ENCODE measurements at regions not wholly inside any gene's neighbourhood (a gene's known extent, or its start where the extent isn't known, plus 50 kb on each side); places are given as distances from the start of the nearest gene placed in this dataset.
A peak's percentile ranks its signal among the peaks of the same experiment; 100 is the strongest.

DNA sequence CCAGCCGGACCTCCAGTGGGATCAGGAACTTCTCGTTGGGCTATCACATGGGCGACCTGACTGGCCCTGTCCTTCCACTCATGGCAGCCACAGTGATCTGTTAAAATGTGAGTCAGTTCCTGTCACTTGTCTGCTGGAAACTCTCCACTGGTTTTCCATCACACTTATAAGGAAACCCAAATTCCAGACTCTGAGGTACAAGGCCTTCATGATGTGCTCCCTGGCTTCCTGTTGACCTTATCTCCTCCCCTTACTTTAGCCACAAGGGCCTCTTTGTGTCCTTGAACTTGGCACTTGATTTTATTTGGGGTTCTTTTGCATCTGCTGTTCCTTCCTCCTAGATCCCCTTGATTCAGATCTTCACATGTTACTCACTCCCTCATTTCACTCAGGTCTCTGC is 96.8 kb downstream of the TENT5C start:
- DNase-seq (ENCODE audit: low spot score): no peak
- no peak for TF ChIP-seq CTCF (IDR thresholded peaks at IDR 0.05; ENCODE audit: extremely low read depth, insufficient read depth, missing control alignments)
- in situ Hi-C loops (cut with MboI; ENCODE audit: low pct_unique_long_range_greater_than_20kb, low sequenced_read_pairs, unreplicated experiment): no loop called here

GRCh38 chr1:117707371-117707770 is 101.5 kb downstream of the TENT5C start:
- no peak for DNase-seq (ENCODE audit: low spot score)
- TF ChIP-seq CTCF (IDR thresholded peaks at IDR 0.05; ENCODE audit: extremely low read depth, insufficient read depth, missing control alignments): no peak
- in situ Hi-C loops (cut with MboI; ENCODE audit: low pct_unique_long_range_greater_than_20kb, low sequenced_read_pairs, unreplicated experiment): no loop called here

DNA sequence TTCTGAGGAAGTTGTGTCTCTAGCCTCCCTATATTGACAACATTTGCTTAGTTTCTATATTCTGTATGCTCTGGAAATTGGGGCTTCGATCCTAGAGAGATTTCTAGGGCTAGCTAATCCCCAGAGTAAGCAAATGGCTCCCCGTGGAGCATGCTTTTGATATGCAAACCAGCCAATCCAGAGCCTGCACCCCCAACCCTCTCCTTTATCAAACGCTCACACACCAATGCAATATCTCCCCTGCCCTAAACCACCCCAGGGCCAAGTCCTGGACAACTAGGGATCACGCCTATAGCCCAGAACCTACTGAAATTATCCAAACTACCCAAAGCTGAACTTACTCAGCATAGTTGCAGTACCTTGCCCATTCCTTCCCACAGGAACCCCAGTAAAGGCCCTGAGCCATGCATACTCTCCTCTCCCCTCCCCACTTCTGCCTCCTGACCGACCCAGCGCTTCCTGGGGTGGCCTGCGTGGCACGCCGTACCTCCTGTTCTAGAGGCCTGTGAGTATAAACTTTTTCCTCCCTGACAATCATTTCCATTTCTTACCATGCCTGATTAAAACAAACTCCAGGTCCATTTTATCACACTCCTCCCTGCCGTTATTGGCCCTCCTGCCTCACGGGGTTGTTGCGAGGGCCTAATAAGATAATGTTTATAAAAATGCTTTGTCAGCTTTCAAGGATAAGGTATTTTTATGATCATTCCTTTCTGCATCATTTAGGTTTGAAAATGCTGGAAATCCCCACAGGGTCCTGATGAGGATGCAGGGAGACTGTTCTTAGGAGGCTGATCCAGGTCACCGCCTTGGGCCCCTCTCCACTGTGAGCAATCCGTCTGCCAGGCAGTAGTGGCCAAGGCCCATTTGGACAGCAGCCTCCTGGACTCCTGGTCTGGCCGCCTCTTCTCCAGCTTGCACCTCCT is 102.7 kb downstream of the TENT5C start:
- no peak for DNase-seq (ENCODE audit: low spot score)
- TF ChIP-seq CTCF (IDR thresholded peaks at IDR 0.05; ENCODE audit: extremely low read depth, insufficient read depth, missing control alignments): no peak
- in situ Hi-C loops (cut with MboI; ENCODE audit: low pct_unique_long_range_greater_than_20kb, low sequenced_read_pairs, unreplicated experiment): no loop called here

GRCh38 chr1:117709249-117709691 is 103.4 kb downstream of the TENT5C start:
- TF ChIP-seq CTCF (IDR thresholded peaks at IDR 0.05; ENCODE audit: extremely low read depth, insufficient read depth, missing control alignments): no peak
- DNase-seq (ENCODE audit: low spot score): no peak
- in situ Hi-C loops (cut with MboI; ENCODE audit: low pct_unique_long_range_greater_than_20kb, low sequenced_read_pairs, unreplicated experiment): no loop called here

GRCh38 chr1:117710710-117711109 is 104.9 kb downstream of the TENT5C start:
- DNase-seq (ENCODE audit: low spot score): no peak
- TF ChIP-seq CTCF (IDR thresholded peaks at IDR 0.05; ENCODE audit: extremely low read depth, insufficient read depth, missing control alignments): peak; percentile 33
- in situ Hi-C loops (cut with MboI; ENCODE audit: low pct_unique_long_range_greater_than_20kb, low sequenced_read_pairs, unreplicated experiment): no loop called here

DNA sequence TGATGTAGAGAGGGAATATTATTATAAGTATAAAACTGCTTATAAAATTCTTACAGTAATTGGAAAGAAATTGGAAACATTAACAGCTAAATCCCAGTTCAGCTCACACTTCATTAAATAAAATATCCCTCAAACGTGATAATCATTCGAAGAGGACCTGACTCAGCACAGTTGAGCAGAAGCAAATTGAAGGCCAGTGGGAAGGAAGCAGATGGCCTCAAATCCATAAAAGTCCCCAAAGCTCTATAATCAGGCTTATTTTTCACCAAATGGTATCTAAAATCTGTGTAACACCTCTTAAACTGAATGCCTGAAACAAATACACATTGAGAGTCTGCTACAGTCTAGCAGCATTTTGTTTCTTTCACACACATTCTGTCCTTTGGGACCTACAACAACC is 106.8 kb downstream of the TENT5C start:
- TF ChIP-seq CTCF (IDR thresholded peaks at IDR 0.05; ENCODE audit: extremely low read depth, insufficient read depth, missing control alignments): no peak
- no peak for DNase-seq (ENCODE audit: low spot score)
- in situ Hi-C loops (cut with MboI; ENCODE audit: low pct_unique_long_range_greater_than_20kb, low sequenced_read_pairs, unreplicated experiment): no loop called here
